ENCODE measurements at regions not wholly inside any gene's neighbourhood (a gene's known extent, or its start where the extent isn't known, plus 50 kb on each side); places are given as distances from the start of the nearest gene placed in this dataset.

- Histone ChIP-seq H3K27ac (ENCODE audit: low read depth, low read length) (no peak overlapping the region), H3K27me3 (ENCODE audit: insufficient read depth, low read length, poor library complexity, severe bottlenecking) (no peaks in the 10 kb centered on the region), H3K4me3 (ENCODE audit: low read length) (no peak overlapping the region), H3K4me1 (ENCODE audit: insufficient read depth, low read length) (no peaks in the 10 kb centered on the region), H3K9me3 (ENCODE audit: low read length) (no peaks in the 10 kb centered on the region), H3K36me3 (ENCODE audit: insufficient read depth, low read length) (no peaks in the 10 kb centered on the region)
- no peak overlapping the region for H3K27ac Mint-ChIP-seq
- DNase-seq: no peak
- ChIA-PET POLR2A (no interaction called here), CTCF (no interaction called here)
- H3K4me1 Mint-ChIP-seq: peaks cover 11 to 15% (median 14%) of the 10 kb centered on the region in 3 donors
- no peak overlapping the region for H3K4me3 Mint-ChIP-seq
- H3K36me3 Mint-ChIP-seq: no peaks in the 10 kb centered on the region
- H3K27me3 Mint-ChIP-seq: peaks cover 0 to 2% of the 10 kb centered on the region in 2 donors
- peaks cover 0 to 7% (median 0%) of the 10 kb centered on the region in 5 donors for H3K9me3 Mint-ChIP-seq
Measured at GRCh38 chr10:43320226-43320625, 51.2 kb upstream of the FXYD4 start.

GRCh38 chr10:43318976-43319960, 52.2 kb upstream of the FXYD4 start:
- DNase-seq: no peak
- no peaks in the 10 kb centered on the region for H3K36me3 ChIP-seq (ENCODE audit: insufficient read depth, low read length)
- H3K36me3 Mint-ChIP-seq: no peaks in the 10 kb centered on the region
- peaks cover 0 to 4% of the 10 kb centered on the region in 2 donors for H3K27me3 Mint-ChIP-seq
- H3K4me1 Mint-ChIP-seq: peaks cover 11 to 15% (median 14%) of the 10 kb centered on the region in 3 donors
- H3K9me3 Mint-ChIP-seq: peaks cover 0 to 7% (median 0%) of the 10 kb centered on the region in 5 donors
- H3K27ac ChIP-seq (ENCODE audit: low read depth, low read length): no peak overlapping the region
- H3K27me3 ChIP-seq (ENCODE audit: insufficient read depth, low read length, poor library complexity, severe bottlenecking): no peaks in the 10 kb centered on the region
- no peak overlapping the region for H3K4me3 ChIP-seq (ENCODE audit: low read length)
- no peaks in the 10 kb centered on the region for H3K9me3 ChIP-seq (ENCODE audit: low read length)
- ChIA-PET CTCF (interaction anchor here (0.5 to 0.7 kb wide), 2 partner anchors 30 to 110 kb away, joined by 3 read pairs; no protein-coding TSS in a partner anchor), POLR2A (no interaction called here)
- no peaks in the 10 kb centered on the region for H3K4me1 ChIP-seq (ENCODE audit: insufficient read depth, low read length)
- no peak overlapping the region for H3K27ac Mint-ChIP-seq
- no peak overlapping the region for H3K4me3 Mint-ChIP-seq

GRCh38 chr10:43318456-43318855, 51.6 kb upstream of the RASGEF1A start:
- no peaks in the 10 kb centered on the region for H3K36me3 ChIP-seq (ENCODE audit: insufficient read depth, low read length)
- H3K4me3 Mint-ChIP-seq: no peak overlapping the region
- no peaks in the 10 kb centered on the region for H3K36me3 Mint-ChIP-seq
- DNase-seq: no peak
- peaks cover 0 to 4% of the 10 kb centered on the region in 2 donors for H3K27me3 Mint-ChIP-seq
- H3K4me1 ChIP-seq (ENCODE audit: insufficient read depth, low read length): no peaks in the 10 kb centered on the region
- peaks cover 11 to 15% (median 14%) of the 10 kb centered on the region in 3 donors for H3K4me1 Mint-ChIP-seq
- H3K27ac Mint-ChIP-seq: peak overlapping the region in 2 of 8 donors; percentile 3 to 42
- H3K9me3 Mint-ChIP-seq: peaks cover 0 to 7% (median 0%) of the 10 kb centered on the region in 5 donors
- no peak overlapping the region for H3K27ac ChIP-seq (ENCODE audit: low read depth, low read length)
- no peak overlapping the region for H3K4me3 ChIP-seq (ENCODE audit: low read length)
- ChIA-PET POLR2A (no interaction called here), CTCF (interaction anchor here (0.5 kb wide), 1 partner anchor 109 kb away, joined by 3 read pairs; no protein-coding TSS in a partner anchor)
- no peaks in the 10 kb centered on the region for H3K9me3 ChIP-seq (ENCODE audit: low read length)
- no peaks in the 10 kb centered on the region for H3K27me3 ChIP-seq (ENCODE audit: insufficient read depth, low read length, poor library complexity, severe bottlenecking)

GRCh38 chr10:43317422-43317821, 50.6 kb upstream of the RASGEF1A start:
- no peak for DNase-seq
- no peaks in the 10 kb centered on the region for H3K36me3 ChIP-seq (ENCODE audit: insufficient read depth, low read length)
- H3K9me3 ChIP-seq (ENCODE audit: low read length): no peaks in the 10 kb centered on the region
- Mint-ChIP-seq H3K36me3 (no peaks in the 10 kb centered on the region), H3K9me3 (peaks cover 0 to 7% (median 0%) of the 10 kb centered on the region in 5 donors), H3K27ac (peak overlapping the region in 2 of 8 donors; percentile 35 to 54), H3K4me1 (peaks cover 1 to 5% (median 4%) of the 10 kb centered on the region in 3 donors), H3K27me3 (peaks cover 0 to 4% of the 10 kb centered on the region in 2 donors), H3K4me3 (no peak overlapping the region)
- ChIA-PET CTCF (no interaction called here), POLR2A (no interaction called here)
- no peak overlapping the region for H3K27ac ChIP-seq (ENCODE audit: low read depth, low read length)
- H3K4me3 ChIP-seq (ENCODE audit: low read length): no peak overlapping the region
- H3K27me3 ChIP-seq (ENCODE audit: insufficient read depth, low read length, poor library complexity, severe bottlenecking): no peaks in the 10 kb centered on the region
- H3K4me1 ChIP-seq (ENCODE audit: insufficient read depth, low read length): no peaks in the 10 kb centered on the region

- H3K27me3 ChIP-seq (ENCODE audit: insufficient read depth, low read length, poor library complexity, severe bottlenecking): no peaks in the 10 kb centered on the region
- Mint-ChIP-seq H3K27me3 (peaks cover 0 to 2% of the 10 kb centered on the region in 2 donors), H3K27ac (peak overlapping the region in 1 of 8 donors; percentile 54), H3K4me3 (no peak overlapping the region), H3K36me3 (no peaks in the 10 kb centered on the region), H3K9me3 (peaks cover 0 to 6% (median 0%) of the 10 kb centered on the region in 5 donors), H3K4me1 (peaks cover 0 to 2% (median 0%) of the 10 kb centered on the region in 3 donors)
- H3K9me3 ChIP-seq (ENCODE audit: low read length): no peaks in the 10 kb centered on the region
- DNase-seq: no peak
- no peak overlapping the region for H3K27ac ChIP-seq (ENCODE audit: low read depth, low read length)
- POLR2A ChIA-PET: no interaction called here
- H3K36me3 ChIP-seq (ENCODE audit: insufficient read depth, low read length): no peaks in the 10 kb centered on the region
- no peaks in the 10 kb centered on the region for H3K4me1 ChIP-seq (ENCODE audit: insufficient read depth, low read length)
- H3K4me3 ChIP-seq (ENCODE audit: low read length): no peak overlapping the region
- CTCF ChIA-PET: no interaction called here
Measured at GRCh38 chr10:43316988-43317387, 50.1 kb upstream of the RASGEF1A start.
